HUES64 (cell line): ENCODE measurements at regions not wholly inside any gene's neighbourhood (a gene's known extent, or its start where the extent isn't known, plus 50 kb on each side); places are given as distances from the start of the nearest gene placed in this dataset.
A peak's percentile ranks its signal among the peaks of the same experiment; 100 is the strongest.
"Not testable (repeated sequence)": the region's sequence is repeated elsewhere in the genome, so short reads cannot be mapped to it uniquely, and the experiment has no call there.

Experiments used
- H3K27ac ChIP-seq: 2 replicates; pipeline ENCODE4 v1.7.0; 2013; ENCODE audit warnings: low read depth, low read length, inconsistent platforms
- H3K27me3 ChIP-seq: 2 replicates; pipeline ENCODE4 v1.6.1; 2013; ENCODE audit warnings: mild to moderate bottlenecking, low read length; ENCODE audit not compliant: insufficient read depth
- H3K36me3 ChIP-seq: 2 replicates; pipeline ENCODE4 v1.6.1; 2013; ENCODE audit warnings: mild to moderate bottlenecking, low read length; ENCODE audit not compliant: insufficient read depth
- H3K4me1 ChIP-seq: 2 replicates; pipeline ENCODE4 v1.6.1; 2013; ENCODE audit warnings: mild to moderate bottlenecking, low read length, moderate library complexity; ENCODE audit not compliant: insufficient read depth
- H3K4me3 ChIP-seq: 2 replicates; pipeline ENCODE4 v1.5.1; 2013; ENCODE audit warnings: mild to moderate bottlenecking, low read length, moderate library complexity
- H3K9ac ChIP-seq: 2 replicates; pipeline ENCODE4 v1.6.1; 2013; ENCODE audit warnings: mild to moderate bottlenecking, low read depth, low read length
- H3K9me3 ChIP-seq: 2 replicates; pipeline ENCODE4 v1.6.1; 2013; ENCODE audit warnings: low read depth, low read length; ENCODE audit not compliant: insufficient read depth
- WGBS: fragments of 150-250, 120-280 bp; methylation state at CpG from one replicate; pipeline ENCODE4 v1.1.7; 2013; ENCODE audit warnings: missing lambda C conversion rate; 5-methylcytosine and 5-hydroxymethylcytosine counted together

GRCh38 chr16:65737831-65738230, 616.0 kb upstream of the CDH11 start:
- Histone ChIP-seq H3K9me3 (no peaks in the 10 kb centered on the region), H3K4me3 (no peak overlapping the region), H3K9ac (no peak overlapping the region), H3K27me3 (no peaks in the 10 kb centered on the region), H3K4me1 (peaks cover 12% of the 10 kb centered on the region; the same call in 1 of the 2 replicates), H3K27ac (no peak overlapping the region), H3K36me3 (no peaks in the 10 kb centered on the region)
- WGBS = 64% methylated on average over 3 of the region's 4 CpGs

DNA sequence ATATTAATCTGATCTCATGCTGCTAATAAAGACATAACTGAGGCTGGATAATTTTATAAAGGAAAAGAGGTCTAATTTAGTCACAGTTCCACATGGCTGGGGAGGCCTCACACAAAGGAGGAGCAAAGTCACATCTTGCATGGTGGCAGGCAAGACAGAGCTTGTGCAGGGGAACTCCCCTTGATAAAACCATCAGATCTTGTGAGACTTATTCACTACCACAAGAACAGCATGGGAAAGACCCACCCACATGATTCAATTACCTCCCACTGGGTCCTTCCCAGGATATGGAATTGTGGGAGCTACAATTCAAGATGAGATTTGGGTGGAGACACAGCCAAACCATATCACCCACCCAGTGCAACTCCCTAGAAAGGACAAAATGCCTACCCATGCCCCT, 613.8 kb upstream of the CDH11 start:
- H3K4me3 ChIP-seq, H3K27ac ChIP-seq, H3K9me3 ChIP-seq, H3K36me3 ChIP-seq, H3K9ac ChIP-seq, H3K27me3 ChIP-seq: not testable (repeated sequence)
- peaks cover 12% of the 10 kb centered on the region; the same call in 1 of the 2 replicates for H3K4me1 ChIP-seq

GRCh38 chr16:65733721-65734120, 611.9 kb upstream of the CDH11 start:
- H3K4me1 ChIP-seq = peaks cover 23% of the 10 kb centered on the region
- WGBS = 84% methylated on average over 3 of the region's 3 CpGs
- no peaks in the 10 kb centered on the region for H3K27me3 ChIP-seq
- H3K4me3 ChIP-seq = no peak overlapping the region
- no peak overlapping the region for H3K27ac ChIP-seq
- no peaks in the 10 kb centered on the region for H3K36me3 ChIP-seq
- peaks cover 4% of the 10 kb centered on the region for H3K9me3 ChIP-seq
- H3K9ac ChIP-seq = no peak overlapping the region

DNA sequence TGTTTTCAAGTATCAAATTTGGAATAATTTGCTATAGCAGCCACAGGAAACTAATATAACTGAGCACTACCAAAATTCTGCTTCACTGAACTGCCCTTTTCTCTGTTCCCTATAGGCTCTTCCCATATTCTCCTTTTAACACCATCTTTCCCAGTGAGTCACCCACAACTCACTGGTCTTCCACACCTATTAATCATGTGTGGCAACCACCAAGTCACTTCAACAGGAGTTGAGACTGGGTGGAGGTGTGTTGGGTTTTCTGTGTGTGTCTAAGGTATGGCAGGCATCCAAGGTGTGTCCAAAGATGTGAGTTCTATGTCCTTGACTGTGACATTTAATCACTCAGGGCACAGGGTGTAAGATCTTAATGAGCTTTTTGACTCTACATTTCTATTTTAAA, 610.0 kb upstream of the CDH11 start:
- Histone ChIP-seq H3K4me3 (no peak overlapping the region), H3K36me3 (no peaks in the 10 kb centered on the region), H3K4me1 (peaks cover 29% of the 10 kb centered on the region), H3K27ac (no peak overlapping the region), H3K27me3 (no peaks in the 10 kb centered on the region), H3K9ac (no peak overlapping the region), H3K9me3 (peaks cover 4% of the 10 kb centered on the region)

DNA sequence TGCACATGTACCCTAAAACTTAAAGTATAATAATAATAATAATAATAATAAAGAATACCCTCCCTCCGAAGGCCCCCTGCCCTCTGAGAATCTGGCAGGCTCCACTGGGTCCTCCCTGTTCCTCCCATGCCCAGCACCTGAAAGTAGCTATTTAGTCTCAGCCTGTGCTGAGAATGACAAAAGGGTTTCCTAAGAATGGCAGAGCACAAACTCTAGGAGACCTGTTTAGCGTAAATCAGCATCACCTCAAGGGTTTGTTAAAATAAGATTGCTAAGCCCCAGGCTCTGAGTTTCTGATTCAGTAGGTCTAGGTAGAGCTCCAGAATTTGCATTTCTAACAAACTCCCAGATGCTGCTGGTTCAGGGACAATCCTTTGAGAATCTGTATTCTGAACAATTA, 606.8 kb upstream of the CDH11 start:
- H3K27ac ChIP-seq = peak overlapping the region; percentile 29; the same call in 1 of the 2 replicates
- 69% methylated on average over 2 of the region's 2 CpGs for WGBS
- H3K9ac ChIP-seq = no peak overlapping the region
- peaks cover 4% of the 10 kb centered on the region for H3K9me3 ChIP-seq
- peaks cover 38% of the 10 kb centered on the region for H3K4me1 ChIP-seq
- H3K27me3 ChIP-seq = no peaks in the 10 kb centered on the region
- no peak overlapping the region for H3K4me3 ChIP-seq
- H3K36me3 ChIP-seq = no peaks in the 10 kb centered on the region

DNA sequence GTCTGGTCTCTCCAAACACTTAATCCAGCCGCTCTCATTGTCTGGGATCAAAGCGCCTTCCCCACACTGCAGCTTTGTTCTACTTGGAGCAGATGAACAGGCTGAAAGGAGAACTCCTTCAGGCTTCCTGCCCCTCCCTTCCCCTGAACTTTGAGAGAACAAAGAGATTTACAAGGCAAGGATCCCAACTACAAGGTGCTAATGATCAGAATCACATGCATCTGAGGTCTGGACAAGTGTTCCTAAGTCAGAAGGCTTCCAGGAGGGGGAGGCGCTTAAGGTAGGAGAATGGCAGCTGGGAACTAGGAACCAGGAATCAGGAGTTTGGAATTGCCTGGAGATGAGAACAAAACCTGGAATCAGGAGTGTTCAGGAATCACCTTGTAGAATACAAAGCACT, 606.3 kb upstream of the CDH11 start:
- Histone ChIP-seq H3K36me3 (no peaks in the 10 kb centered on the region), H3K27me3 (no peaks in the 10 kb centered on the region), H3K4me3 (no peak overlapping the region), H3K27ac (peak overlapping the region; percentile 62; the same call in 1 of the 2 replicates), H3K9ac (0 out of 2 replicates have a peak overlapping the region, but pooled peaks have one; percentile 7), H3K9me3 (peaks cover 4% of the 10 kb centered on the region), H3K4me1 (peaks cover 38% of the 10 kb centered on the region)
- 17% methylated on average over 3 of the region's 3 CpGs for WGBS

- no peak overlapping the region for H3K27ac ChIP-seq
- WGBS = 81% methylated on average over 8 of the region's 8 CpGs
- no peak overlapping the region for H3K9ac ChIP-seq
- H3K27me3 ChIP-seq = no peaks in the 10 kb centered on the region
- H3K36me3 ChIP-seq = no peaks in the 10 kb centered on the region
- peaks cover 4% of the 10 kb centered on the region for H3K9me3 ChIP-seq
- H3K4me1 ChIP-seq = peaks cover 38% of the 10 kb centered on the region
- no peak overlapping the region for H3K4me3 ChIP-seq
These were observed 605.8 kb upstream of the CDH11 start for GRCh38 chr16:65727534-65728137.

DNA sequence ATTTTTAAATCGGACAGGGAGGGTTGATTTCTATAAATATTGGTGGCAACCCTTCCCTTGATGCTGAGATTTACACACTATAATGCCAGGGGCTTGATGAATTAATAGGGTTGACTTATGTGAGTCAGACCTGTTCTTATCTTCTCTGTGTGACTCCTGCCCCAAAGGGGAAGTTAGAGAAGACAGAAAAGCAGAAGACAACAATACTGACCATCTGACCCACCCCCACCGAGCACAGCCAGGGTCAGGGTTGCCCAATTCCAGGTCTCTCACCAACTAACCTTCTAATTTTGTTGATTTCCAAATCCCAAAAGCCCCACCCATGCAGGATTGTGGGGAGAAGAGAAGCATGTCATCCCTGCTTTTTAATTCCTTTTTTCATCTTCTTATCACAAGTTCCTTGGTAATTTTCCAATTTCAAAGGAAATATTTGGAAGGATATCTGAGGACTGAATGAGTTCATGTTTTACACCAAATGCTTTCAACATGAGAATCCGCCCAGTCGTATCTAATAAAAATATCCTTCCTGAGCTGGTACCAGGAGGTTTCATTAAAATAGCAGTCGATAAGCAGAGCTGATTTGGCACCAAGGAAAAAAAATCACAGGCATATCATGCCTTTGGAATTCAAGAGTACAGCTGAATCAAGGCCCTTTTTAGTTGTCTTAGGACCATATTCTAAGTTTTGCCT, 603.4 kb upstream of the CDH11 start:
- H3K27me3 ChIP-seq = no peaks in the 10 kb centered on the region
- no peak overlapping the region for H3K27ac ChIP-seq
- no peaks in the 10 kb centered on the region for H3K36me3 ChIP-seq
- WGBS = 91% methylated on average over 5 of the region's 5 CpGs
- H3K4me3 ChIP-seq = no peak overlapping the region
- no peak overlapping the region for H3K9ac ChIP-seq
- peaks cover 38% of the 10 kb centered on the region for H3K4me1 ChIP-seq
- peaks cover 4% of the 10 kb centered on the region; the same call in 1 of the 2 replicates for H3K9me3 ChIP-seq

GRCh38 chr16:65722429-65722828, 600.6 kb upstream of the CDH11 start:
- Histone ChIP-seq H3K36me3 (no peaks in the 10 kb centered on the region), H3K4me1 (peaks cover 16% of the 10 kb centered on the region), H3K9me3 (no peaks in the 10 kb centered on the region), H3K9ac (no peak overlapping the region), H3K27me3 (no peaks in the 10 kb centered on the region), H3K27ac (no peak overlapping the region), H3K4me3 (no peak overlapping the region)
- 89% methylated on average over 7 of the region's 7 CpGs for WGBS

DNA sequence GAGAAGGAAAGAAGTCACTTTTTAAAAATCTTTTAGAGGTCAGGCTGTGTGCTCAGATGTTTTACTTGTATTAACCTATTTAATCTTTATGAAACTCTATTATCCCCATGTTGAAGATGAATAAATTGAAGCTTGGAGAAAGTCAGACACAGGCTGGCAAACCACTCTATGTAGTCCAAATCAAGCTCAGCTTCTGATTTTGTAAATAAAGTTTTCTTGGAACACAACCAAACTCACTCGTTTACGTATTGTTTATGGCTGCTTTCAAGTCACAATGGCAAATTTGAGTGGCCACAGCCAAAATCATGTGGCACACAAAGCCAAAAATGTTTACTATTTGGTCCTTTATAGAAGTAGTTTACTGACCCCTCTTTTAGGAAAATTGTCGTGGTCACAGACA, 596.0 kb upstream of the CDH11 start:
- H3K4me3 ChIP-seq = no peak overlapping the region
- WGBS = 93% methylated on average over 3 of the region's 3 CpGs
- H3K9ac ChIP-seq = no peak overlapping the region

DNA sequence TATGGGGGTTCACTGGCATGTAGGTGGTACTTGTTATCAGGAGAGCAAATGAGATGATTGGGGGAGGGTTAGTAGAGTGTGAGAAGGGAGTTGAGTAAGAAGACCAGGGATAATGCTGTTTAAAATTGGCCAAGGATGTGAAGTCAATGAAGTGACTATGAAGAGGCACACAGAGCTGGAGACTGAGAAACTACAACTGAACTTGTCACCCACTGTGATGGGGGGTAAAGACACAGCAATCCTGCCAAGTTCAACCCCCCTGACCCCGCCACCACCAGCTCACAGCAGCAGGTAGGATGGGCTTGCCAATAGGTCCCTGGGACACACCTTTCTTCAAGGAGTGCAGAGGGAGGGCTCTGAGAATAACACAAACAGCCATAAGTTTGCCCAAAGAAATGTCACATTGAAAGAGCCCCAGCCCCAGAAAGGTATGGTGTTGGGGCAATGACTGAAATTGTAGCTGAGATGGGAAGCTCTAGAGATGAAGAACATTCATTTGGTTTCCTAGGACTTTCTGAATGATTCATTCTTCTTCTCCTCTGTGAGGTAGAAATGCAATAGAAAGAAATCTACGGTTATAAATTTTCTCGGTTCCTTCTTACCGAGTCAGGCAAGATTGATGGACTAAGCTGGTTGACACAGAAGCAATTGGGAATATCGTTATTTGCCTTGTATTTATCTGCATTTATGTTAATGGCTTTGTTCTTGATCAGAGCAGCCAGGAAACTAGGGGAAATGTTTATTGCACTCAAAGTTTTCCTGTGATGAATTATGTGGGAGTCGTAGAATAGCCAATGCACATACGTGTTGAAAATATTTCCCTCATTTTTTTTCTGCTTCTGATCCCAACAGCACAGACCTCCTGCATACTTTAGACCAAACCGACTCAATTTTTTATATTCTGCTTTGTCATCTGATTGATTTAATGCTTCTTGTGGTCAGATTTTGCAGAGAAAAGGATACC, 595.2 kb upstream of the CDH11 start:
- H3K9me3 ChIP-seq = no peaks in the 10 kb centered on the region
- WGBS = 95% methylated on average over 8 of the region's 8 CpGs
- H3K27ac ChIP-seq = no peak overlapping the region
- H3K4me1 ChIP-seq = peaks cover 14% of the 10 kb centered on the region
- H3K4me3 ChIP-seq = no peak overlapping the region
- H3K36me3 ChIP-seq = no peaks in the 10 kb centered on the region
- no peaks in the 10 kb centered on the region for H3K27me3 ChIP-seq
- no peak overlapping the region for H3K9ac ChIP-seq

More for the DNA sequence above, 596.0 kb upstream of the CDH11 start:
- Histone ChIP-seq H3K27ac (no peak overlapping the region), H3K9me3 (no peaks in the 10 kb centered on the region), H3K27me3 (no peaks in the 10 kb centered on the region), H3K36me3 (no peaks in the 10 kb centered on the region), H3K4me1 (peaks cover 14% of the 10 kb centered on the region)
